ENCODE measurements at regions not wholly inside any gene's neighbourhood (a gene's known extent, or its start where the extent isn't known, plus 50 kb on each side); places are given as distances from the start of the nearest gene placed in this dataset.

DNA sequence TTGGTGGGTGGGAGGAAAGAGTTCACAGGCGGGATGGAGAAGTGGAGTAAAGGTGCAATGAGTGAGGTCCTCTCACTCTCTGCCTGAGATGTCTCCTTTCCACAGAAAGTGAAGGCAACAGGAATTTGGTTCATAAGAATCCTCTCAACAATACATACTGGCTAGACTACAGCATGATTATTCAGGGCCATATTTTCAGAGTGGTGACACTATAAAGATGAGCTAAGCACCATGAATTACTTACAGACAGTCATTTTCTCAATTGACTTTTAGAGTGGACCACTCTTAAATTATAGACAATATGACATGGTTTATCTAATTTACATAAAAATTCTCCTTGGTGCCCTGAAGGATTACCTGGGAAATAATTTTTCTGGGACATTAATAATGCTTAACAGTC lies 286.1 kb upstream of the MAD2L1 start:
- no peaks in the 10 kb centered on the region for H3K4me1 ChIP-seq (ENCODE audit: insufficient read depth, low read length)
- whole genome bisulfite sequencing = 82% methylated on average over 1 of the region's 1 CpG
- H3K27ac ChIP-seq (ENCODE audit: low read depth, low read length) = no peak overlapping the region
- no peak overlapping the region for H3K9ac ChIP-seq (ENCODE audit: low read depth, low read length)
- H3K36me3 ChIP-seq (ENCODE audit: insufficient read depth, low read length) = no peaks in the 10 kb centered on the region
- H3K9me3 ChIP-seq (ENCODE audit: insufficient read depth, low read depth, low read length) = no peaks in the 10 kb centered on the region
- H3K4me3 ChIP-seq (ENCODE audit: low read length) = no peak overlapping the region
- H3K27me3 ChIP-seq (ENCODE audit: insufficient read depth, low read length) = no peaks in the 10 kb centered on the region

DNA sequence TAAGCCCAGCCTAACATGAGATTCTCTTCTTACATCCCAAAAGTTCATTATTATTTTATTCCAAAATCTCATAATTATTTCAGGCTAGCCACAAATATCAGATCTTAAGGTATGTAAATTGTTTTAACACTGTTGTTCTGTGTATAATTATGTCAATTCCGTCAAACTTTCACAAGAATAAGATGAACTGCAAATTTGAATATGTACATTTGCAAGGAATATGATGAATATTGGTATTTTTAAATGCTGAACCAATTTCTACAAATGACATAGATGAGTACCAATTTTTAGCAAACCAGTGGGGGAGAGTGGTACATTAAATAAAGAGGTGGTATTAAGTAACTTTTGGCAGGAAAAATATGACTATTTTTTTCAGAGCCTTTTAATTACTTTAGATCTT lies 282.3 kb upstream of the MAD2L1 start:
- Histone ChIP-seq H3K9ac (ENCODE audit: low read depth, low read length) (no peak overlapping the region), H3K27ac (ENCODE audit: low read depth, low read length) (no peak overlapping the region), H3K27me3 (ENCODE audit: insufficient read depth, low read length) (no peaks in the 10 kb centered on the region), H3K9me3 (ENCODE audit: insufficient read depth, low read depth, low read length) (no peaks in the 10 kb centered on the region), H3K4me1 (ENCODE audit: insufficient read depth, low read length) (no peaks in the 10 kb centered on the region), H3K36me3 (ENCODE audit: insufficient read depth, low read length) (no peaks in the 10 kb centered on the region), H3K4me3 (ENCODE audit: low read length) (no peak overlapping the region)
- 100% methylated on average over 1 of the region's 1 CpG for WGBS

DNA sequence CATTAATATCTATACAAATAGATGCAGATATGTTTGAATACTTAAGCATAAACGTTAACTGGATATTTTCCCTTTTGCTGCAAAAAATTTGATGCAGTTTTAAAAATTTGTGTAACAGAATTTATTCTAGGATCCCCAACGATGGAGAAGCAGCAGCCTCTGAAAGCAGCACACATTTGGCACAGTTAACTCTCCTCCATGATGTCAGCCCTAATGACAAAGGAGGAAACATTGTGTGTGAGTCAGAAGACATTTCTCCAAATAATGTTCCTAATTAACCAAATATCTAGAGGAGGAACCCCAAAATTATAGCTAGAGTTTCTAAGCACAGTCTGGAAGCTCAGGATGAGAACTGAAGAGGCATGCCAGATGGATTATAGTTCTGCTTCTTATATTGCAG lies 281.9 kb upstream of the MAD2L1 start:
- H3K9ac ChIP-seq (ENCODE audit: low read depth, low read length) = no peak overlapping the region
- no peaks in the 10 kb centered on the region for H3K4me1 ChIP-seq (ENCODE audit: insufficient read depth, low read length)
- no peak overlapping the region for H3K27ac ChIP-seq (ENCODE audit: low read depth, low read length)
- WGBS = 73% methylated on average over 2 of the region's 2 CpGs
- no peak overlapping the region for H3K4me3 ChIP-seq (ENCODE audit: low read length)
- no peaks in the 10 kb centered on the region for H3K36me3 ChIP-seq (ENCODE audit: insufficient read depth, low read length)
- no peaks in the 10 kb centered on the region for H3K27me3 ChIP-seq (ENCODE audit: insufficient read depth, low read length)
- no peaks in the 10 kb centered on the region for H3K9me3 ChIP-seq (ENCODE audit: insufficient read depth, low read depth, low read length)

DNA sequence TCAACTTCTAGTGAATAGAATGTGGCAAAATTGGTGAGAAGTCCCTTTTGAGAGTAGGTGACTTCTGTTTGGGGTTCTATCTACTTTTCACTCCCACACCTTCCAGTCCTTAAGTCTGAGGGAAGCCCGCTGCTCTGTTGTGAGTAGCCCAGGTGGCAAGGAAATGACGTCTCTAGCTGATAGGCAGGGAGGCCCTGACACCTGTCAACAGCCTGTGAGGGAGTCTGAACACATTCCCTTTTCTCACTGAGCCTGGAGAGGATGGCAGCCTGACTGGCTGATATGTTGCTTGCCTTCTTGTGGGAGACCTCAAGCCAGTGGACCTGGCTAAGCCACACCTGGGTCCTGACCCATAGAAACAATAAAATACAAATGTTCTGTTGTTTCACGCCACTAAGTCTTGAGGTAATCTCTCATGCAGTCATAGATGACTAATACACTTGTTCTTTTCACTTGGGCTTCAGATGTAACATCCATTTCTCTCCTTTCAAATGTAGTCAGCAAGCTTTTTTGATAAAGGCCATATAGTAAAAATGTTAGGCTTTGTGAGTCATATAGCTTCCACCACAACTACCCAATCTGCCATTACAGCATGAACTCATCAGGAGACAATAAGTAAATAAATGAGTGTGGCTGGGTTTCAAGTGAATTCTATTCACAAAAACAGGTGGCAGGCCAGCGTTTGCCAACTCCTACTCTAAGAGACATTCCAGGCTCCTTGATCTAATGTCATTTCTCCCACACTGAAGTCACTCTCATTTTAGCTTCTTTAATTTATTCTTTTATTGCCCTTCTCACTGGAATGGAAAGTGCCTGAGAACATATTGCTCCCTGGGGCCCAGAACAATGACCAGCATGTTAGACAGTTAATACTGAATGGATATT lies 265.1 kb upstream of the MAD2L1 start:
- Histone ChIP-seq H3K4me3 (ENCODE audit: low read length) (no peak overlapping the region), H3K27ac (ENCODE audit: low read depth, low read length) (no peak overlapping the region), H3K27me3 (ENCODE audit: insufficient read depth, low read length) (no peaks in the 10 kb centered on the region), H3K4me1 (ENCODE audit: insufficient read depth, low read length) (peaks cover 3% of the 10 kb centered on the region; the same call in 1 of the 2 replicates), H3K36me3 (ENCODE audit: insufficient read depth, low read length) (no peaks in the 10 kb centered on the region), H3K9me3 (ENCODE audit: insufficient read depth, low read depth, low read length) (no peaks in the 10 kb centered on the region), H3K9ac (ENCODE audit: low read depth, low read length) (no peak overlapping the region)
- 86% methylated on average over 4 of the region's 4 CpGs for WGBS

DNA sequence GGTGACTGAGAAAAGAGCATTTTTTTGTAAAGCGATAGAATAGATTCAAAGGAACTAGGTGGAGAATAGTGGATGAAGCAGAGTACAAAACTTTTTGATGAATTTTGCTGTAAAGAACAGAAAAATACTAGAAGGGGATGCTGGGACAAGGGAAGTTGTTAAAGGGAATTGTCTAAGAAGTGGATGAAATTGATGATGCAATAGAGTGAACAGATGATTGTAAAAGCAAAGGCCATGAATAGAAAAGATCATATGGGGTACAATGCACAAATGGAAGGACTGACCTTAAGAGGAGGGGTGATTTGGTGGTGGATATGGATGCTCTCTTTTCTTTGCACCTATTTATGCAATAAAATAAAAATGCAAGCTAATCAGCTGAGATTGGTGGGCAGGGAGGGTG lies 262.7 kb upstream of the MAD2L1 start:
- no peak overlapping the region for H3K4me3 ChIP-seq (ENCODE audit: low read length)
- no peaks in the 10 kb centered on the region for H3K27me3 ChIP-seq (ENCODE audit: insufficient read depth, low read length)
- no peaks in the 10 kb centered on the region for H3K9me3 ChIP-seq (ENCODE audit: insufficient read depth, low read depth, low read length)
- H3K36me3 ChIP-seq (ENCODE audit: insufficient read depth, low read length) = no peaks in the 10 kb centered on the region
- peaks cover 3% of the 10 kb centered on the region; the same call in 1 of the 2 replicates for H3K4me1 ChIP-seq (ENCODE audit: insufficient read depth, low read length)
- no peak overlapping the region for H3K27ac ChIP-seq (ENCODE audit: low read depth, low read length)
- no peak overlapping the region for H3K9ac ChIP-seq (ENCODE audit: low read depth, low read length)
- 98% methylated on average over 1 of the region's 1 CpG for WGBS

DNA sequence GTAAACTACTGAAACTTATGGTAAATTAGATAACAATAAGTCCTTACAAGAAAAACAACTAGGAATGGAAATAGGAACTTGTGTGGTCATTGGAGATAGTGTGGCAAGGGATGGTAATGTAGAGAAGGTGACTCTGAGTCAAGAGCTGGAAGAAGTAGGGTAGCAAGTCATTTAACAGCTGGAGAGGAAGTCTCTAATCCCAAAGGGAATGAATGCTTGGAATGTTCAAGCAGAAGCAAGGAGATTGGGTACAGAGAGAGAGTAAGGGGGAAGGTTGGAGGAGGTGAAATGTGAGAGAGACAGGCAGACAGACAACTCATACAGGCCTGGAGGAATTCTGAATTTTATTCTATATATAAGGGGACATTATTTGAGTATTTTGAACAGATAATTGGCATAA lies 260.6 kb upstream of the MAD2L1 start:
- H3K36me3 ChIP-seq (ENCODE audit: insufficient read depth, low read length) = no peaks in the 10 kb centered on the region
- no peak overlapping the region for H3K4me3 ChIP-seq (ENCODE audit: low read length)
- H3K27me3 ChIP-seq (ENCODE audit: insufficient read depth, low read length) = no peaks in the 10 kb centered on the region
- no peaks in the 10 kb centered on the region for H3K9me3 ChIP-seq (ENCODE audit: insufficient read depth, low read depth, low read length)
- no peak overlapping the region for H3K27ac ChIP-seq (ENCODE audit: low read depth, low read length)
- H3K4me1 ChIP-seq (ENCODE audit: insufficient read depth, low read length) = peaks cover 3% of the 10 kb centered on the region; the same call in 1 of the 2 replicates
- no peak overlapping the region for H3K9ac ChIP-seq (ENCODE audit: low read depth, low read length)

DNA sequence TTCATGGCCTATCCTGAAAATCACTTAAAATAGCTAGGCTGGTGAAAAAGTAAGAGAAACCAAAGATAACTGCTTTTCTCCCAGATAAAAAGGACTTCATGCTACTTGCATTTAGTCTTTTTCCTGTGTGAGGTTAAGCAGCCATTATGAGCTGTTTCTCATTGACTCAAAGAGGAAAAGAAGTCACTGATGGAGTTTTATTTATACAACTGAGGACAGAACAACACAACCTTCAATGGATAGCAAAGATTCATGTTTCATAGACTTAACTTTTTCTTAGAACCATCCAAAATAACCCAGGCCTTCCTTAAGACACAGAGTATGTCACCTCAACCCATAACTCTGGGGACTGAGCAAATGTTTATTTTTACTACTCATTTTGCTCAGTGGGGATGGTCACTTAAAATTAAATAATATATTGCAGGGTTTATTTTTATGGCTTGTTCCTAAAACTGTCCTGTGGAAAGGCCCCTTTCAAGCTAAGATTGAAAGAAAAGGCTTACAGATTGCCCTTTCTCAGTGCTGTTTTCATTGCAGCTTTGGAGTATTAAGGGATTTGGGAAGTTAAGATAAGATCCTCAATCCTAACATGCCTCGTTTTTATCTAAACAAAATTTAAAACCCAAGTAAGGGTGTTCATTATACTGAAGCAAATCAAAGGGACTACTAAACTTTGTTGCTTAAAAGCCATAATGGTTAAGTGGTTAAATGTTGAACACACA lies 252.6 kb upstream of the MAD2L1 start:
- H3K36me3 ChIP-seq (ENCODE audit: insufficient read depth, low read length) = no peaks in the 10 kb centered on the region
- no peaks in the 10 kb centered on the region for H3K9me3 ChIP-seq (ENCODE audit: insufficient read depth, low read depth, low read length)
- H3K4me1 ChIP-seq (ENCODE audit: insufficient read depth, low read length) = no peaks in the 10 kb centered on the region; the same call in 1 of the 2 replicates
- H3K9ac ChIP-seq (ENCODE audit: low read depth, low read length) = no peak overlapping the region
- H3K4me3 ChIP-seq (ENCODE audit: low read length) = no peak overlapping the region
- no peak overlapping the region for H3K27ac ChIP-seq (ENCODE audit: low read depth, low read length)
- H3K27me3 ChIP-seq (ENCODE audit: insufficient read depth, low read length) = no peaks in the 10 kb centered on the region
- no CpG with 5 or more reads among the region's 1 CpG for WGBS

DNA sequence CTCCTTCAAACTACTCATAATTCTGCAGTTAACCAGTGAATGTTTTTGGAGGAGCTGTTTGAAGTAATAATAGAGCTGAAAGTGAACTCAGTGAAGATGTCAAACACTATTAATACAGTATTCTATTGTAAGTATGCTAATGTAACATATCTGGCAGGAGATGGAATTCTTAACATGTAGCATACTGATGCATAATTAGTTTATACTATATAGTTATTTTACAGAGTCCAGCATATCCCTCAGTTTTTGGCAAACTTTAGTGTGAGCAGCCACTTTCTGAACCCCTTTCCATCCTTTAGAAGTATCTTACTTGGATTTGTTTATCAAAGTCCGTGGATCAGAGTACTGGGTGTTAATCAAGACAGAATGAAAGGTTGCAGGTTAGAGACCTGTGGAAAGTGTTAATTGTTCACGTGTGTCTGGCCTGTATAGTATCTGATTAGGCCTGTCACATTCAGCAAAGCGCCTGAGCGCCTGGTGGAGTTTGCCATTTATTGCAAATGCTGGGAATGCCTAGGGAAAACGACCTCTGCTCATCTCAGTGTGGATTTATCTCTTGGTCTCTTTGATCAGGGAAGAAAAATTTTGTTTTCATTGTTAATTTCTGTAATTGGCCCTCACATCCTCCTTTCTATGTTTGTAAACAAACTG lies 251.7 kb upstream of the MAD2L1 start:
- no peaks in the 10 kb centered on the region for H3K27me3 ChIP-seq (ENCODE audit: insufficient read depth, low read length)
- H3K4me1 ChIP-seq (ENCODE audit: insufficient read depth, low read length) = no peaks in the 10 kb centered on the region; the same call in 1 of the 2 replicates
- no peak overlapping the region for H3K27ac ChIP-seq (ENCODE audit: low read depth, low read length)
- WGBS = 75% methylated on average over 5 of the region's 5 CpGs
- no peak overlapping the region for H3K9ac ChIP-seq (ENCODE audit: low read depth, low read length)
- H3K36me3 ChIP-seq (ENCODE audit: insufficient read depth, low read length) = no peaks in the 10 kb centered on the region
- no peaks in the 10 kb centered on the region for H3K9me3 ChIP-seq (ENCODE audit: insufficient read depth, low read depth, low read length)
- no peak overlapping the region for H3K4me3 ChIP-seq (ENCODE audit: low read length)

DNA sequence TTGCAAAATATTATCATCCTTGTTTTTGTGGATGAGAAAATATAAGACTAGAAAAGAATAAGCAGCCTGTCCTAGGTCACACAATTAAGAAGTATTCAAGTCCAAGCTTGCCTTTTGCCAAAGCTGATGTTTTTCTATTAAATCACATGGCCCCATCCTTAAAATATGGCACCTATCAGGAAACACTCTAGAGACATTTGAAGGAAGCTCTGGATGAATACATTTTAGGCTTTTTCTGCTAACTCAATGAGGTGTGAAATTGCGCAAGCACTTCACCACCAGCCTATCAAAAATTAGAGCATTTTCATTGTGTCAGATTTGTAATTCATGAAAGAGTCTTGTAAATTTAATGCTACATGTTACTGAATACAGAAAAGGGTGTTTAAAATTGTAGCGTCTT lies 251.1 kb upstream of the MAD2L1 start:
- H3K36me3 ChIP-seq (ENCODE audit: insufficient read depth, low read length) = no peaks in the 10 kb centered on the region
- 60% methylated on average over 1 of the region's 2 CpGs for WGBS
- no peak overlapping the region for H3K9ac ChIP-seq (ENCODE audit: low read depth, low read length)
- H3K27me3 ChIP-seq (ENCODE audit: insufficient read depth, low read length) = no peaks in the 10 kb centered on the region
- no peaks in the 10 kb centered on the region; the same call in 1 of the 2 replicates for H3K4me1 ChIP-seq (ENCODE audit: insufficient read depth, low read length)
- H3K9me3 ChIP-seq (ENCODE audit: insufficient read depth, low read depth, low read length) = no peaks in the 10 kb centered on the region
- H3K27ac ChIP-seq (ENCODE audit: low read depth, low read length) = no peak overlapping the region
- no peak overlapping the region for H3K4me3 ChIP-seq (ENCODE audit: low read length)

DNA sequence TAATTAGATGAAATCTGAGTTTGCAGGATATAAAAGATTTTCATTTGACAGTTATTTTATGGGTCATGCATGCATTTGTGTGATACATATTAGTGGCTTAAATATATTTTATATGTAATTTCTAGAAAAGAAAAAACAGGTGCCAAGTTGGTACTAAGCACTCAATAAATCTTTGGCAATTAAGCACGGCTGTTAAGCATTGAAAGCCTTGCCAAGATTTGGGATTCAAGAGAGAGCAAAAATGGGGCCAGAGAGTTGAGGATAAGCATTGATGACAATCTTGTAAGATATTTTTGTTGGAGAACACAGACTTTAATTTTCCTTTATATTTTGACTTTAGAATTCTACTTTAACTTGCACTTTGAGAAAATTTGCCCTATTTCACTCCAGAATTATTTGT lies 249.8 kb upstream of the MAD2L1 start:
- Histone ChIP-seq H3K27me3 (ENCODE audit: insufficient read depth, low read length) (no peaks in the 10 kb centered on the region), H3K4me1 (ENCODE audit: insufficient read depth, low read length) (no peaks in the 10 kb centered on the region; the same call in 1 of the 2 replicates), H3K27ac (ENCODE audit: low read depth, low read length) (no peak overlapping the region), H3K4me3 (ENCODE audit: low read length) (no peak overlapping the region), H3K9ac (ENCODE audit: low read depth, low read length) (no peak overlapping the region), H3K36me3 (ENCODE audit: insufficient read depth, low read length) (no peaks in the 10 kb centered on the region), H3K9me3 (ENCODE audit: insufficient read depth, low read depth, low read length) (no peaks in the 10 kb centered on the region)
- WGBS = 94% methylated on average over 1 of the region's 1 CpG

DNA sequence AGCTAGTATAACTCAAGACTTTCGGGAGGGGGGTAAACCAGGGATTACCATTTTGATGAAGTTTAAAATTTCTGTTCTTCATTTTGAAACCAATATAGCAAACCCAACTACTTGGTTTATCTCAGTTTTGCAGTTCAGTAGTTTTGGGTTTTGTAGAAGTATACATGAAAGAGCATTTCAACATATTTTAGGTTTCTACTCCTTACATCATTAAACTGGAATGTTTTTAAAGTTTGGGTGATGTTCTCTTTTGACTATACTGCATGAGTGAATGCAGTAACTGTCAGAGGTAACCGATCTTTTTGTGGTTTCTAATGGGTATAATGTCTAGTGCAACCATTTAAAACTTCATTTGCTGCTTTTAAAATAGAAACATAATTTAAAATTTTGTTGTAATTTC lies 248.3 kb upstream of the MAD2L1 start:
- Histone ChIP-seq H3K27me3 (ENCODE audit: insufficient read depth, low read length) (no peaks in the 10 kb centered on the region), H3K36me3 (ENCODE audit: insufficient read depth, low read length) (no peaks in the 10 kb centered on the region), H3K4me3 (ENCODE audit: low read length) (no peak overlapping the region), H3K9me3 (ENCODE audit: insufficient read depth, low read depth, low read length) (0 out of 2 replicates have a peak, but pooled peaks cover 3% of the 10 kb centered on the region), H3K4me1 (ENCODE audit: insufficient read depth, low read length) (no peaks in the 10 kb centered on the region; the same call in 1 of the 2 replicates), H3K9ac (ENCODE audit: low read depth, low read length) (no peak overlapping the region), H3K27ac (ENCODE audit: low read depth, low read length) (no peak overlapping the region)
- WGBS = 89% methylated on average over 1 of the region's 2 CpGs

All from HUES64 (cell line).